GM12878 (cell line): ENCODE measurements at regions not wholly inside any gene's neighbourhood (a gene's known extent, or its start where the extent isn't known, plus 50 kb on each side); places are given as distances from the start of the nearest gene placed in this dataset.

Experiments
- CEBPZ ChIP-seq: fragments of 150-350 bp; IDR thresholded peaks from 2 replicates; pipeline ENCODE4 v1.6.1; 2016; ENCODE audit warnings: low read depth, low read length
- CHD2 ChIP-seq: IDR thresholded peaks from 2 replicates; pipeline ENCODE4 v1.6.1; 2011; ENCODE audit warnings: low read depth, low read length, improper control_type of control experiment, borderline replicate concordance
- EP300 ChIP-seq, 2 experiments: fragments of 150-350 bp in 1 of 2; IDR thresholded peaks; 2 replicates each; pipeline ENCODE4 v1.6.1; 2011 to 2012; ENCODE audit warnings: low read depth in 2 of 2, low read length in 2 of 2, borderline replicate concordance in 1 of 2, improper control_type of control experiment in 1 of 2, inconsistent platforms in 1 of 2; ENCODE audit not compliant: control insufficient read depth in 1 of 2
- FOXK2 ChIP-seq: fragments of 450-650 bp; IDR thresholded peaks from 2 replicates; pipeline ENCODE4 v1.6.1; 2017; ENCODE audit warnings: mild to moderate bottlenecking, moderate library complexity
- IKZF1 ChIP-seq: fragments of 450-650 bp; conservative IDR thresholded peaks from 2 replicates; pipeline ENCODE4 v1.6.1; 2017; ENCODE audit warnings: antibody characterized with exemption, mild to moderate bottlenecking
- KLF5 ChIP-seq: fragments of 450-650 bp; IDR thresholded peaks from 2 replicates; pipeline ENCODE4 v1.6.1; 2014; ENCODE audit warnings: mild to moderate bottlenecking; ENCODE audit not compliant: partially characterized antibody
- NR2C1 ChIP-seq: fragments of 450-650 bp; IDR thresholded peaks from 2 replicates; pipeline ENCODE4 v1.6.1; 2017; ENCODE audit warnings: antibody characterized with exemption, mild to moderate bottlenecking, moderate library complexity
- RAD21 ChIP-seq: IDR thresholded peaks from 2 replicates; pipeline ENCODE4 v1.6.1; 2011; ENCODE audit warnings: mild to moderate bottlenecking, low read depth, low read length, moderate library complexity; ENCODE audit not compliant: insufficient read depth
- ZNF207 ChIP-seq: fragments of 450-650 bp; IDR thresholded peaks from 2 replicates; pipeline ENCODE4 v1.6.1; 2014; ENCODE audit warnings: antibody characterized with exemption, mild to moderate bottlenecking, borderline replicate concordance
- TF ChIP-seq, protein P1 (sequence below): fragments of 150-350 bp; IDR thresholded peaks from 2 replicates; pipeline ENCODE4 v1.6.1; 2014; ENCODE audit warnings: mild to moderate bottlenecking, low read depth, low read length

DNA sequence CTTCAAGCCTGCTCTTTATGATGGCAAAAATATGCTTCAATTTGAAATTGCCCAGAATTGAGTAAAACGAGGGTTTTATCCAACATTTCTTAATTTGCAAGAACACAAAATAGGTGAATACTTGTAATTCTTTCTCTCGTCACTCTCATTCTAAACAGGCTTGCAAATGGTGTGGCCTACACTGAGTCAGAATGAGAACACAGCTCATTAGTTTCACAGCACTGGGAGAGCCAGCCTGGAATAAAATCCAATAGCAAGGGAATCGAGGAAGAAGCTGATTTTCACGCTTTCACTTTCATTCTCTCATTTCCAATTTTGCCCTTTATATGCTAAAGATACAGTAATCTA, 537.5 kb downstream of the LTN1 start (continued):
- no peak for TF ChIP-seq FOXK2
- TF ChIP-seq ZNF207, result no peak
- no peak for TF ChIP-seq RAD21
- TF ChIP-seq EP300 (IDR thresholded peaks at IDR 0.05; ENCODE audit: borderline replicate concordance in 1 of 2, control insufficient read depth in 1 of 2, low read depth in 2 of 2, low read length in 2 of 2), result no peak
- no peak for TF ChIP-seq CEBPZ
- TF ChIP-seq NR2C1, result no peak
- TF ChIP-seq, protein P1, sequence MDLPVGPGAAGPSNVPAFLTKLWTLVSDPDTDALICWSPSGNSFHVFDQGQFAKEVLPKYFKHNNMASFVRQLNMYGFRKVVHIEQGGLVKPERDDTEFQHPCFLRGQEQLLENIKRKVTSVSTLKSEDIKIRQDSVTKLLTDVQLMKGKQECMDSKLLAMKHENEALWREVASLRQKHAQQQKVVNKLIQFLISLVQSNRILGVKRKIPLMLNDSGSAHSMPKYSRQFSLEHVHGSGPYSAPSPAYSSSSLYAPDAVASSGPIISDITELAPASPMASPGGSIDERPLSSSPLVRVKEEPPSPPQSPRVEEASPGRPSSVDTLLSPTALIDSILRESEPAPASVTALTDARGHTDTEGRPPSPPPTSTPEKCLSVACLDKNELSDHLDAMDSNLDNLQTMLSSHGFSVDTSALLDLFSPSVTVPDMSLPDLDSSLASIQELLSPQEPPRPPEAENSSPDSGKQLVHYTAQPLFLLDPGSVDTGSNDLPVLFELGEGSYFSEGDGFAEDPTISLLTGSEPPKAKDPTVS, result no peak
- no peak for TF ChIP-seq KLF5
- no peak for TF ChIP-seq IKZF1
- TF ChIP-seq CHD2, result no peak
- TF ChIP-seq, all 136 proteins: peak for 0
